OCI-LY3 (cell line): ENCODE measurements at regions not wholly inside any gene's neighbourhood (a gene's known extent, or its start where the extent isn't known, plus 50 kb on each side); places are given as distances from the start of the nearest gene placed in this dataset.

Experiments used
- H2AFZ ChIP-seq: fragments of 200-600, 300-600 bp; shearing (Covaris generic); 2 replicates; pipeline ENCODE4 v1.6.0; 2014; ENCODE audit warnings: antibody characterized with exemption, low read depth, low read length
- H3K27ac ChIP-seq: fragments of 200-600, 300-600 bp; sonication (generic); 2 replicates; pipeline ENCODE4 v1.5.1; 2014; ENCODE audit warnings: mild to moderate bottlenecking, low read length, moderate library complexity, mixed read lengths
- H3K27me3 ChIP-seq: fragments of 200-600, 300-600 bp; sonication (generic); 2 replicates; pipeline ENCODE4 v1.6.1; 2014; ENCODE audit warnings: low read depth, low read length, mixed read lengths
- H3K36me3 ChIP-seq: fragments of 200-600, 300-600 bp; sonication (generic); replicated peaks from 2 replicates; pipeline ENCODE3; 2014; ENCODE audit warnings: low read depth, low read length, mixed read lengths
- H3K4me1 ChIP-seq: fragments of 300-600, 200-600 bp; sonication (generic); 2 replicates; pipeline ENCODE4 v1.6.1; 2014; ENCODE audit warnings: low read length, mixed read lengths
- H3K4me2 ChIP-seq: fragments of 200-600, 300-600 bp; sonication (generic); 2 replicates; pipeline ENCODE4 v1.6.1; 2014; ENCODE audit warnings: low read length, mixed read lengths
- H3K4me3 ChIP-seq: fragments of 300-600, 200-600 bp; sonication (generic); 2 replicates; pipeline ENCODE4 v1.5.1; 2014; ENCODE audit warnings: antibody characterized with exemption, mild to moderate bottlenecking, low read length, moderate library complexity
- H3K79me2 ChIP-seq: fragments of 300-600, 200-600 bp; shearing (Covaris generic); 2 replicates; pipeline ENCODE4 v1.6.1; 2014; ENCODE audit warnings: mild to moderate bottlenecking, low read length, mixed read lengths
- H3K9ac ChIP-seq: fragments of 300-600, 200-600 bp; shearing (Covaris generic); 2 replicates; pipeline ENCODE4 v1.6.0; 2014; ENCODE audit warnings: mild to moderate bottlenecking, low read length, moderate library complexity
- H3K9me3 ChIP-seq: fragments of 200-600, 300-600 bp; shearing (Covaris generic); 2 replicates; pipeline ENCODE4 v1.6.1; 2014; ENCODE audit warnings: low read length, mixed read lengths; ENCODE audit not compliant: insufficient read depth
- H4K20me1 ChIP-seq: fragments of 200-600, 300-600 bp; sonication (generic); 2 replicates; pipeline ENCODE4 v1.6.1; 2016; ENCODE audit warnings: low read length, mixed read lengths; ENCODE audit not compliant: insufficient read depth
- CTCF ChIP-seq: fragments of 200-600, 300-600 bp; sonication (generic); IDR thresholded peaks from 2 replicates; pipeline ENCODE4 v1.5.1; 2014; ENCODE audit warnings: antibody characterized with exemption, low read length, low read depth
- EZH2phosphoT487 ChIP-seq: fragments of 200-600 bp; shearing (Covaris generic); IDR thresholded peaks from 2 replicates; pipeline ENCODE4 v1.6.1; 2018; ENCODE audit warnings: antibody characterized with exemption, mixed run types, low read depth

GRCh38 chr5:125863579-125863978, 559.6 kb upstream of the GRAMD2B start:
- Histone ChIP-seq H3K79me2 (no peaks in the 10 kb centered on the region), H3K4me3 (no peak overlapping the region), H3K9me3 (no peaks in the 10 kb centered on the region), H3K4me1 (no peaks in the 10 kb centered on the region), H3K9ac (no peak overlapping the region), H2AFZ (no peak overlapping the region), H4K20me1 (no peaks in the 10 kb centered on the region), H3K27ac (no peak overlapping the region), H3K36me3 (no peaks in the 10 kb centered on the region), H3K27me3 (no peaks in the 10 kb centered on the region), H3K4me2 (no peak overlapping the region)
- TF ChIP-seq CTCF (no peak), EZH2phosphoT487 (no peak)

- no peak for TF ChIP-seq CTCF
- Histone ChIP-seq H4K20me1 (no peaks in the 10 kb centered on the region), H3K4me2 (no peak overlapping the region), H3K36me3 (no peaks in the 10 kb centered on the region), H3K9ac (no peak overlapping the region), H2AFZ (no peak overlapping the region), H3K4me3 (no peak overlapping the region), H3K27me3 (no peaks in the 10 kb centered on the region), H3K9me3 (no peaks in the 10 kb centered on the region), H3K4me1 (no peaks in the 10 kb centered on the region), H3K79me2 (no peaks in the 10 kb centered on the region), H3K27ac (no peak overlapping the region)
These were observed 557.9 kb upstream of the GRAMD2B start for GRCh38 chr5:125865166-125865815.

DNA sequence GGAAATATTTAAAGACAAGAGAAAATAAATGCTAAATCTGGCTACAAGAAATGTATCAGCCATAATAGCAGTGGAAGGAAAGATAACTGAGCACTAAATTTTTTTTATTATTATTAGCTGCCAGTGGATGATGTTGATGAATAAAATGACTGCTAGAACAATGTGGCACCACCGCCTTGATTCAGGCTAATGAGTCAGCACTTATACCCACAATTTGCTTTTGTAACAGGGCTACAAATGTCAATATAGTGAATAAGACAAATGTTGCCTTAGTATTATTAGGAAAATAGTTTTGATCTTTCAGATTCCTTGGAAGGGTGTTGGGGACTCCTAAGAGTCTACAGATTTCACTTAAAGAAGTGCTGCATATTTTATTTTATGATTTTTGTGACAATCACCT, 555.2 kb upstream of the GRAMD2B start:
- Histone ChIP-seq H3K4me2 (no peak overlapping the region), H3K9me3 (no peaks in the 10 kb centered on the region), H4K20me1 (no peaks in the 10 kb centered on the region), H3K4me1 (no peaks in the 10 kb centered on the region), H3K79me2 (no peaks in the 10 kb centered on the region), H2AFZ (no peak overlapping the region), H3K4me3 (no peak overlapping the region), H3K9ac (no peak overlapping the region), H3K27ac (no peak overlapping the region), H3K27me3 (no peaks in the 10 kb centered on the region), H3K36me3 (no peaks in the 10 kb centered on the region)
- TF ChIP-seq EZH2phosphoT487 (no peak), CTCF (no peak)

DNA sequence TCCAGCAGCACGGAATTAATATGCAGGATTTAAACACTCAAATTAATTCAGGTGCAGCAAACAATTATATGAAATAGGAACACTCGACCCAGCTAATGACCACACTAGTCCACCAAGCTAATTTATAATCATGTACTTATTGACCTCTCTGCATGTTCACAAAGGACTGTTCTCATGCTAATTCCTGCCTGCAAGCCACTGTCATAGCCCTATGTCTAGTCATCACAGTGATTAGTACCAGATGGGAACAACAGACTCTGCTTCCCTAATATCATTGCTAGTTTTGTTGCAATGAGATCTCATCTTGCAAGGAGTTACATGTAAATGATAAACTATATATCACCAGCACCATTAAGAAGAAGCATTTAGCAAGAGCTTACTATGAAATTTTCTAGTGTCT, 553.0 kb upstream of the GRAMD2B start:
- Histone ChIP-seq H3K36me3 (no peaks in the 10 kb centered on the region), H4K20me1 (no peaks in the 10 kb centered on the region), H3K27ac (no peak overlapping the region), H3K9me3 (no peaks in the 10 kb centered on the region), H3K4me3 (no peak overlapping the region), H3K79me2 (no peaks in the 10 kb centered on the region), H3K4me1 (no peaks in the 10 kb centered on the region), H3K27me3 (no peaks in the 10 kb centered on the region), H2AFZ (no peak overlapping the region), H3K9ac (no peak overlapping the region), H3K4me2 (no peak overlapping the region)
- no peak for TF ChIP-seq EZH2phosphoT487
- no peak for TF ChIP-seq CTCF
